Neural cell (in vitro differentiated cells): ENCODE measurements at regions not wholly inside any gene's neighbourhood (a gene's known extent, or its start where the extent isn't known, plus 50 kb on each side); places are given as distances from the start of the nearest gene placed in this dataset.

Source experiments
- CTCF ChIP-seq: fragments of 450-650 bp; IDR thresholded peaks from 2 replicates; pipeline ENCODE4 v1.5.1; 2014; ENCODE audit warnings: antibody characterized with exemption, mild to moderate bottlenecking, moderate library complexity; ENCODE audit not compliant: poor library complexity, severe bottlenecking
- EZH2 ChIP-seq: fragments of 200-600, 300-800 bp; shearing (Covaris generic), sonication (generic); IDR thresholded peaks from 2 replicates; pipeline ENCODE4 v1.6.1; 2014; ENCODE audit warnings: antibody characterized with exemption, low read length, borderline replicate concordance, mild to moderate bottlenecking; ENCODE audit not compliant: insufficient read depth, poor library complexity, severe bottlenecking
- POLR2AphosphoS5 ChIP-seq: IDR thresholded peaks from 2 replicates; pipeline ENCODE4 v1.6.1; 2012
- RAD21 ChIP-seq: fragments of 450-650 bp; conservative IDR thresholded peaks from 2 replicates; pipeline ENCODE4 v1.6.1; 2014; ENCODE audit warnings: antibody characterized with exemption, mild to moderate bottlenecking, moderate library complexity

- TF ChIP-seq EZH2 (no peak), CTCF (no peak), POLR2AphosphoS5 (no peak), RAD21 (no peak)
Measured at GRCh38 chr19:31749231-31749630, 400.0 kb upstream of the TSHZ3 start.
